ENCODE measurements at regions not wholly inside any gene's neighbourhood (a gene's known extent, or its start where the extent isn't known, plus 50 kb on each side); places are given as distances from the start of the nearest gene placed in this dataset.

DNA sequence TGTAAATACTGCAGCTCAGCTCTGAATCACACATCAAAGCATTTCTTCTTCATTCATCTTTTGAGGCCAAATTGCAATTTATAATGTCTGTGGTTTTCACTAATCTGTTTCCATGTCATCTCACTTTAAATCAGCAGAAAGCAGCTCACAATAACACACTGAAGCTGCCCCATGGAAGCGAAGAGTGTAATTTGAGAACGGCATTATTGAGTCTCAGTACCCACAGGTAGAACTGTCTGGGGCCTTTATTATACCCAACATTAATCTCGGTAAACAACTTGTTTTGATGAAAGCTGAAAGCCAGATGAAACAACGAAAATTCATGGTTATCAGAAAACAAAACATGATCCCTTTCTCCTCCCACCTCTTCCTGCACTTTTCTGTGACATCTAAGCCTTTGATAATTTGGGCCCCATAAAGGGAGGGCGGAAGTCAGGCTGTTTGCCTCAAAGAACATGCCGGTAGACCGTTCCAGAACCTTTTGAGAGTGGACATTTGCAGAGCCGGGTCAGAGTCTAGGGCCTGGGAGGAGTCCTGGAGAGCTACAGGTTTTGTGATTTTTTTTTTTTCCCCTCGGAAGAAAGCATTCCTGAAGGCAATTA, 68.2 kb upstream of the SESN3 start:
- Histone ChIP-seq H3K18ac (ENCODE audit: insufficient read length, low read depth, low read length) (no peak overlapping the region), H3K4me1 (ENCODE audit: insufficient read depth, low read length) (peaks cover 6% of the 10 kb centered on the region; the same call in 1 of the 2 replicates), H4K91ac (ENCODE audit: insufficient read length, low read depth, low read length) (no peak overlapping the region), H3K4ac (ENCODE audit: low read depth, low read length) (no peak overlapping the region), H2AFZ (ENCODE audit: low read length) (no peak overlapping the region), H2AK5ac (ENCODE audit: insufficient read length, low read length) (no peak overlapping the region), H3K9ac (ENCODE audit: extremely low read depth, insufficient read length, low read length) (no peak overlapping the region), H3K79me1 (ENCODE audit: insufficient read depth, low read depth, low read length, poor library complexity, severe bottlenecking) (no peaks in the 10 kb centered on the region), H3K23ac (ENCODE audit: insufficient read length, low read depth, low read length) (no peak overlapping the region), H3K4me2 (ENCODE audit: insufficient read depth, insufficient read length, low read length) (no peak overlapping the region), H3K56ac (ENCODE audit: insufficient read length, low read depth, low read length) (no peak overlapping the region), H3K27ac (ENCODE audit: insufficient read length, low read depth, low read length) (no peak overlapping the region), H3K9me3 (ENCODE audit: control insufficient read depth, low read depth, low read length) (no peaks in the 10 kb centered on the region), H4K5ac (ENCODE audit: insufficient read length, low read depth, low read length) (no peak overlapping the region), H2BK120ac (ENCODE audit: low read depth, low read length, poor library complexity, severe bottlenecking) (no peak overlapping the region), H4K20me1 (ENCODE audit: control insufficient read depth, insufficient read depth, insufficient read length) (no peaks in the 10 kb centered on the region), H3K23me2 (ENCODE audit: insufficient read length, low read depth, low read length, poor library complexity, severe bottlenecking) (no peaks in the 10 kb centered on the region), H3K27me3 (ENCODE audit: insufficient read depth, low read length) (no peaks in the 10 kb centered on the region), H3K79me2 (ENCODE audit: insufficient read depth, low read length) (no peaks in the 10 kb centered on the region), H2BK20ac (ENCODE audit: low read depth, low read length, poor library complexity, severe bottlenecking) (no peak overlapping the region), H4K8ac (replicated peaks; ENCODE audit: insufficient read length, low read depth, low read length) (no peak overlapping the region), H2BK12ac (ENCODE audit: insufficient read length, low read depth, low read length) (no peak overlapping the region), H3T11ph (ENCODE audit: low read length) (no peak overlapping the region), H3K14ac (ENCODE audit: insufficient read depth, low read length) (no peak overlapping the region), H2BK5ac (ENCODE audit: insufficient read length, low read length) (no peak overlapping the region), H2BK15ac (ENCODE audit: low read depth, low read length) (no peak overlapping the region)
- Mint-ChIP-seq H3K4me1 (peaks cover 69 to 76% of the 10 kb centered on the region in 2 experiments), H3K27ac (peak overlapping the region; percentile 7 to 81 (median 9); a peak in 5 of 7 replicates), H3K4me3 (no peak overlapping the region; a peak in 2 of 5 replicates), H3K27me3 (ENCODE audit: low read depth) (no peaks in the 10 kb centered on the region), H3K36me3 (ENCODE audit: insufficient read depth in 1 of 3, low read depth in 3 of 3) (no peaks in the 10 kb centered on the region), H3K9me3 (no peaks in the 10 kb centered on the region)
- TF ChIP-seq, protein P1, sequence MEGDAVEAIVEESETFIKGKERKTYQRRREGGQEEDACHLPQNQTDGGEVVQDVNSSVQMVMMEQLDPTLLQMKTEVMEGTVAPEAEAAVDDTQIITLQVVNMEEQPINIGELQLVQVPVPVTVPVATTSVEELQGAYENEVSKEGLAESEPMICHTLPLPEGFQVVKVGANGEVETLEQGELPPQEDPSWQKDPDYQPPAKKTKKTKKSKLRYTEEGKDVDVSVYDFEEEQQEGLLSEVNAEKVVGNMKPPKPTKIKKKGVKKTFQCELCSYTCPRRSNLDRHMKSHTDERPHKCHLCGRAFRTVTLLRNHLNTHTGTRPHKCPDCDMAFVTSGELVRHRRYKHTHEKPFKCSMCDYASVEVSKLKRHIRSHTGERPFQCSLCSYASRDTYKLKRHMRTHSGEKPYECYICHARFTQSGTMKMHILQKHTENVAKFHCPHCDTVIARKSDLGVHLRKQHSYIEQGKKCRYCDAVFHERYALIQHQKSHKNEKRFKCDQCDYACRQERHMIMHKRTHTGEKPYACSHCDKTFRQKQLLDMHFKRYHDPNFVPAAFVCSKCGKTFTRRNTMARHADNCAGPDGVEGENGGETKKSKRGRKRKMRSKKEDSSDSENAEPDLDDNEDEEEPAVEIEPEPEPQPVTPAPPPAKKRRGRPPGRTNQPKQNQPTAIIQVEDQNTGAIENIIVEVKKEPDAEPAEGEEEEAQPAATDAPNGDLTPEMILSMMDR (conservative IDR thresholded peaks at IDR 0.05) = no peak
- no CpG with 5 or more reads among the region's 9 CpGs for WGBS (ENCODE audit: extremely low coverage, insufficient read length, low lambda C conversion rate)
- DNase-seq = no peak
